K562 (cell line): ENCODE measurements at regions not wholly inside any gene's neighbourhood (a gene's known extent, or its start where the extent isn't known, plus 50 kb on each side); places are given as distances from the start of the nearest gene placed in this dataset.
A peak's percentile ranks its signal among the peaks of the same experiment; 100 is the strongest.

Source experiments
- ATAC-seq: fragments of 200-7000 bp; cut with Tn5 transposase; 3 replicates; pipeline ENCODE4 v1.9.1; 2020; ENCODE audit warnings: moderate library complexity
- BruUV-seq: library from RNA; stranded (reverse); fragments of 400-500 nt; replicated peaks from 2 replicates; lab custom pipeline; 2021; lab: Mats Ljungman, UMichigan
- CTCF ChIA-PET: fragments of 300-600 bp; formaldehyde crosslinking; extraction: SDS; loops from one replicate; lab custom pipeline; 2021; ENCODE audit warnings: low intra/inter-chr PET ratio; lab: Yijun Ruan, JAX
- POLR2A ChIA-PET: fragments of 300-600, 350-650 bp; sonication (Branson Sonifier 250); formaldehyde crosslinking; extraction: SDS; loops from one replicate; lab custom pipeline; 2021; ENCODE audit warnings: antibody characterized with exemption, inconsistent platforms; lab: Yijun Ruan, JAX
- DNase-seq, 4 experiments: peaks; one replicate each; pipeline versions ENCODE4 v3.0.0 to v3.0.0-alpha.2; 2011 to 2018; ENCODE audit warnings: low spot score in 3 of 4, mixed read lengths in 3 of 4; ENCODE audit errors: extremely low read depth in 1 of 4
- FAIRE-seq: peaks from 2 replicates; lab custom pipeline; 2011; peaks lifted over from hg19 to GRCh38; lab: Jason Lieb, UNC
- H2AFZ ChIP-seq: 2 replicates; pipeline ENCODE4 v1.6.0; 2011; ENCODE audit warnings: low read depth, low read length, control low read depth, inconsistent platforms
- H3K27ac ChIP-seq: fragments of 200-600 bp; 3 replicates; pipeline ENCODE4 v1.8.0; 2011; ENCODE audit warnings: low read depth, mild to moderate bottlenecking, control low read depth, inconsistent platforms, low read length, moderate library complexity, mixed read lengths; ENCODE audit errors: extremely low read depth
- H3K27me3 ChIP-seq, 2 experiments: fragments of 300-600 bp in 1 of 2; 2 replicates in 1 of 2; 3 replicates in 1 of 2; pipeline versions ENCODE4 v1.6.0 to v1.8.0; 2011; ENCODE audit warnings: inconsistent platforms in 2 of 2, low read length in 2 of 2, mild to moderate bottlenecking in 1 of 2, mixed read lengths in 1 of 2, moderate library complexity in 1 of 2; ENCODE audit not compliant: control insufficient read depth in 2 of 2, insufficient read depth in 2 of 2
- H3K36me3 ChIP-seq: fragments of 300-600 bp; 3 replicates; pipeline ENCODE4 v1.8.0; 2011; ENCODE audit warnings: mild to moderate bottlenecking, low read length, inconsistent platforms; ENCODE audit not compliant: control insufficient read depth, insufficient read depth
- H3K4me1 ChIP-seq, 2 experiments: fragments of 200-600 bp in 1 of 2; replicated peaks in 1 of 2; 2 replicates in 1 of 2; 3 replicates in 1 of 2; pipeline versions ENCODE4 v1.5.1 to v1.8.0; 2011; ENCODE audit warnings: inconsistent platforms in 2 of 2, low read length in 2 of 2, mild to moderate bottlenecking in 1 of 2, mixed read lengths in 1 of 2, moderate library complexity in 1 of 2; ENCODE audit not compliant: control insufficient read depth in 2 of 2, insufficient read depth in 2 of 2
- H3K4me2 ChIP-seq: 2 replicates; pipeline ENCODE4 v1.6.1; 2011; ENCODE audit warnings: low read length, control low read depth, inconsistent platforms, mixed read lengths; ENCODE audit not compliant: insufficient read depth
- H3K4me3 ChIP-seq: fragments of 200-600 bp; sonication (generic), shearing (Covaris generic); 2 replicates; pipeline ENCODE4 v1.5.1; 2016; ENCODE audit warnings: control low read depth, inconsistent platforms
- H3K79me2 ChIP-seq: fragments of 200-600 bp; 3 replicates; pipeline ENCODE4 v1.8.0; 2011; ENCODE audit warnings: low read length, inconsistent platforms; ENCODE audit not compliant: control insufficient read depth, insufficient read depth
- H3K9ac ChIP-seq, 2 experiments: 2 replicates each; pipeline versions ENCODE4 v1.6.0 to v1.6.1; 2011; ENCODE audit warnings: low read depth in 2 of 2, low read length in 2 of 2, control low read depth in 1 of 2, inconsistent platforms in 1 of 2, mild to moderate bottlenecking in 1 of 2, mixed read lengths in 1 of 2; ENCODE audit not compliant: insufficient read depth in 1 of 2
- H3K9me1 ChIP-seq: one replicate; pipeline ENCODE4 v1.6.0; 2011; ENCODE audit warnings: inconsistent platforms, mild to moderate bottlenecking, low read length, moderate library complexity; ENCODE audit not compliant: control insufficient read depth, insufficient read depth
- H3K9me3 ChIP-seq: replicated peaks from 2 replicates; pipeline ENCODE4 v1.5.1; 2011; ENCODE audit warnings: low read depth, low read length, inconsistent platforms; ENCODE audit not compliant: control insufficient read depth, insufficient read depth
- H4K20me1 ChIP-seq: replicated peaks from 2 replicates; pipeline ENCODE4 v1.6.1; 2011; ENCODE audit warnings: low read length, inconsistent platforms, mixed read lengths; ENCODE audit not compliant: control insufficient read depth, insufficient read depth
- ATF7 ChIP-seq: fragments of 450-650 bp; IDR thresholded peaks from 2 replicates; pipeline ENCODE4 v1.7.1; 2014; ENCODE audit warnings: mild to moderate bottlenecking, moderate library complexity
- RUNX1 ChIP-seq: sonication (generic); IDR thresholded peaks from 2 replicates; pipeline ENCODE4 v1.6.1; 2016; ENCODE audit warnings: antibody characterized with exemption, low read depth
- SIN3B ChIP-seq: fragments of 450-650 bp; IDR thresholded peaks from 2 replicates; pipeline ENCODE4 v1.6.1; 2017; ENCODE audit warnings: low read depth, mild to moderate bottlenecking, moderate library complexity
- WGBS: fragments of 100-300 bp; shearing (Covaris generic); methylation state at CpG from one replicate; pipeline ENCODE4 v1.1.6; 2016; ENCODE audit warnings: low coverage, mixed read lengths; ENCODE audit not compliant: insufficient coverage; ENCODE audit errors: missing lambda C conversion rate; 5-methylcytosine and 5-hydroxymethylcytosine counted together
- in situ Hi-C: fragments of 300-500 bp; cut with MboI; formaldehyde crosslinking; loops from 4 replicates; pipeline ENCODE4 v1.15.0; 2018; ENCODE audit warnings: inconsistent platforms, mixed read lengths
- intact Hi-C: fragments of 100-400 bp; cut with micrococcal nuclease; formaldehyde crosslinking; loops from 2 replicates; pipeline ENCODE4 v1.14.2; 2022
- TF ChIP-seq, protein P1 (sequence below): fragments of 450-650 bp; IDR thresholded peaks from 2 replicates; pipeline ENCODE4 v1.7.0; 2016; ENCODE audit warnings: borderline replicate concordance
- TF ChIP-seq, protein P2 (sequence below): conservative IDR thresholded peaks from 2 replicates; pipeline ENCODE4 v1.6.1; 2011; ENCODE audit warnings: low read depth, mild to moderate bottlenecking, low read length; ENCODE audit not compliant: control insufficient read depth

DNA sequence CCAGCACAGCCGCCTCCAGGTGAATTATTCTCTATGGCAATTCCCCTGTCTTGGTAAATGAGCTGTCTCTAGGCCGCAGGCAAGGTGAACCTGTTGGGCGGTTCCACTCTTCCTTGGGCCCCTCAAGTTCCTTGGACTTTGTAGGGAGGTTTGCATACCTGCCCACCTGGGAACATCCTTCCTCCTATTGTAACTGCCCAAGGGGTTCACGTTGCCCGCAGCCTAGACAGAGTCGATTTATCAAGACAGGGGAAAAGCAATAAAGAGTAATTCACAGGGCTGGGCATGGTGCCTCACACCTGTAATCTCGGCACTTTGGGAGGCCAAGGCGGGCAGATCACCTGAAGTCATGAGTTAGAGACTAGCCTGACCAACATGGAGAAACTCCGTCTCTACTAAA, 122.5 kb downstream of the KCNJ18 start:
- H3K4me1 ChIP-seq, result no peaks in the 10 kb centered on the region; a peak in 1 of 5 replicates
- H3K4me3 ChIP-seq, result no peak overlapping the region
- FAIRE-seq, result no peak
- no TSS peak for BruUV-seq
- H3K9me1 ChIP-seq, result no peaks in the 10 kb centered on the region
- no peaks in the 10 kb centered on the region for H3K36me3 ChIP-seq
- POLR2A ChIA-PET, result no interaction called here
- no peak for ATAC-seq
- CTCF ChIA-PET, result no interaction called here
- H3K9ac ChIP-seq, result no peak overlapping the region
- no peak overlapping the region for H2AFZ ChIP-seq
- no peaks in the 10 kb centered on the region for H3K79me2 ChIP-seq
- DNase-seq, result peak in 1 of 4 experiments; percentile 1
- no peaks in the 10 kb centered on the region for H3K9me3 ChIP-seq
- H3K27me3 ChIP-seq, result no peaks in the 10 kb centered on the region
- H3K27ac ChIP-seq, result no peak overlapping the region
- in situ Hi-C loops, result no loop called here
- TF ChIP-seq SIN3B, result no peak
- TF ChIP-seq RUNX1, result no peak
- TF ChIP-seq, protein P1, sequence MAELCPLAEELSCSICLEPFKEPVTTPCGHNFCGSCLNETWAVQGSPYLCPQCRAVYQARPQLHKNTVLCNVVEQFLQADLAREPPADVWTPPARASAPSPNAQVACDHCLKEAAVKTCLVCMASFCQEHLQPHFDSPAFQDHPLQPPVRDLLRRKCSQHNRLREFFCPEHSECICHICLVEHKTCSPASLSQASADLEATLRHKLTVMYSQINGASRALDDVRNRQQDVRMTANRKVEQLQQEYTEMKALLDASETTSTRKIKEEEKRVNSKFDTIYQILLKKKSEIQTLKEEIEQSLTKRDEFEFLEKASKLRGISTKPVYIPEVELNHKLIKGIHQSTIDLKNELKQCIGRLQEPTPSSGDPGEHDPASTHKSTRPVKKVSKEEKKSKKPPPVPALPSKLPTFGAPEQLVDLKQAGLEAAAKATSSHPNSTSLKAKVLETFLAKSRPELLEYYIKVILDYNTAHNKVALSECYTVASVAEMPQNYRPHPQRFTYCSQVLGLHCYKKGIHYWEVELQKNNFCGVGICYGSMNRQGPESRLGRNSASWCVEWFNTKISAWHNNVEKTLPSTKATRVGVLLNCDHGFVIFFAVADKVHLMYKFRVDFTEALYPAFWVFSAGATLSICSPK, result no peak
- TF ChIP-seq ATF7, result no peak
- TF ChIP-seq, protein P2, sequence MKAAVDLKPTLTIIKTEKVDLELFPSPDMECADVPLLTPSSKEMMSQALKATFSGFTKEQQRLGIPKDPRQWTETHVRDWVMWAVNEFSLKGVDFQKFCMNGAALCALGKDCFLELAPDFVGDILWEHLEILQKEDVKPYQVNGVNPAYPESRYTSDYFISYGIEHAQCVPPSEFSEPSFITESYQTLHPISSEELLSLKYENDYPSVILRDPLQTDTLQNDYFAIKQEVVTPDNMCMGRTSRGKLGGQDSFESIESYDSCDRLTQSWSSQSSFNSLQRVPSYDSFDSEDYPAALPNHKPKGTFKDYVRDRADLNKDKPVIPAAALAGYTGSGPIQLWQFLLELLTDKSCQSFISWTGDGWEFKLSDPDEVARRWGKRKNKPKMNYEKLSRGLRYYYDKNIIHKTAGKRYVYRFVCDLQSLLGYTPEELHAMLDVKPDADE, result no peak
- WGBS, result 55% methylated on average over 9 of the region's 9 CpGs
- intact Hi-C loops, result no loop called here
- H3K4me2 ChIP-seq, result no peak overlapping the region
- H4K20me1 ChIP-seq, result no peaks in the 10 kb centered on the region
